ENCODE measurements at regions not wholly inside any gene's neighbourhood (a gene's known extent, or its start where the extent isn't known, plus 50 kb on each side); places are given as distances from the start of the nearest gene placed in this dataset.

GRCh38 chr10:128289621-128290020 is 163.4 kb upstream of the MKI67 start:
- DNase-seq (ENCODE audit: low read depth, low spot score), result no peak
- H3K27me3 Mint-ChIP-seq (ENCODE audit: low read depth), result peaks cover 60% of the 10 kb centered on the region
- TF ChIP-seq CTCF (conservative IDR thresholded peaks at IDR 0.05), result no peak
- no peak overlapping the region for H3K27ac Mint-ChIP-seq (ENCODE audit: unreplicated experiment)
- peaks cover 6% of the 10 kb centered on the region for H3K36me3 Mint-ChIP-seq (ENCODE audit: low read depth)
- H3K4me3 Mint-ChIP-seq, result no peak overlapping the region
- H3K9me3 Mint-ChIP-seq, result peaks cover 9% of the 10 kb centered on the region
- H3K4me1 Mint-ChIP-seq, result peaks cover 11% of the 10 kb centered on the region

GRCh38 chr10:128295003-128295402 is 168.8 kb upstream of the MKI67 start:
- Mint-ChIP-seq H3K4me3 (no peak overlapping the region), H3K36me3 (ENCODE audit: low read depth) (peaks cover 6% of the 10 kb centered on the region), H3K27ac (ENCODE audit: unreplicated experiment) (no peak overlapping the region), H3K27me3 (ENCODE audit: low read depth) (peaks cover 10% of the 10 kb centered on the region), H3K9me3 (peaks cover 9% of the 10 kb centered on the region), H3K4me1 (no peaks in the 10 kb centered on the region)
- no peak for TF ChIP-seq CTCF (conservative IDR thresholded peaks at IDR 0.05)
- no peak for DNase-seq (ENCODE audit: low read depth, low spot score)

GRCh38 chr10:128296253-128297007 is 170.2 kb upstream of the MKI67 start:
- DNase-seq (ENCODE audit: low read depth, low spot score), result no peak
- Mint-ChIP-seq H3K4me1 (no peaks in the 10 kb centered on the region), H3K4me3 (no peak overlapping the region), H3K36me3 (ENCODE audit: low read depth) (no peaks in the 10 kb centered on the region), H3K27me3 (ENCODE audit: low read depth) (no peaks in the 10 kb centered on the region), H3K27ac (ENCODE audit: unreplicated experiment) (peak overlapping the region; percentile 3), H3K9me3 (peaks cover 2% of the 10 kb centered on the region)
- no peak for TF ChIP-seq CTCF (conservative IDR thresholded peaks at IDR 0.05)

GRCh38 chr10:128297709-128298378 is 171.6 kb upstream of the MKI67 start:
- no peaks in the 10 kb centered on the region for H3K36me3 Mint-ChIP-seq (ENCODE audit: low read depth)
- no peak for TF ChIP-seq CTCF (conservative IDR thresholded peaks at IDR 0.05)
- H3K9me3 Mint-ChIP-seq, result peaks cover 5% of the 10 kb centered on the region
- DNase-seq (ENCODE audit: low read depth, low spot score), result no peak
- no peak overlapping the region for H3K27ac Mint-ChIP-seq (ENCODE audit: unreplicated experiment)
- no peaks in the 10 kb centered on the region for H3K4me1 Mint-ChIP-seq
- no peak overlapping the region for H3K4me3 Mint-ChIP-seq
- H3K27me3 Mint-ChIP-seq (ENCODE audit: low read depth), result no peaks in the 10 kb centered on the region

- H3K4me1 Mint-ChIP-seq, result no peaks in the 10 kb centered on the region
- TF ChIP-seq CTCF (conservative IDR thresholded peaks at IDR 0.05), result no peak
- DNase-seq (ENCODE audit: low read depth, low spot score), result no peak
- peaks cover 7% of the 10 kb centered on the region for H3K9me3 Mint-ChIP-seq
- H3K27ac Mint-ChIP-seq (ENCODE audit: unreplicated experiment), result no peak overlapping the region
- H3K36me3 Mint-ChIP-seq (ENCODE audit: low read depth), result no peaks in the 10 kb centered on the region
- no peaks in the 10 kb centered on the region for H3K27me3 Mint-ChIP-seq (ENCODE audit: low read depth)
- H3K4me3 Mint-ChIP-seq, result no peak overlapping the region
These were observed 172.4 kb upstream of the MKI67 start for GRCh38 chr10:128298587-128298986.

Measured in neural crest cell (in vitro differentiated cells).